ENCODE measurements at regions not wholly inside any gene's neighbourhood (a gene's known extent, or its start where the extent isn't known, plus 50 kb on each side); places are given as distances from the start of the nearest gene placed in this dataset.

GRCh38 chr10:33781606-33782395 is 447.3 kb upstream of the NRP1 start:
- TF ChIP-seq CTCF (IDR thresholded peaks at IDR 0.05) (no peak), POLR2A (IDR thresholded peaks at IDR 0.05) (no peak), POLR2AphosphoS5 (IDR thresholded peaks at IDR 0.05) (no peak)

Data from stomach (tissue), 4 donors.